ENCODE measurements at regions not wholly inside any gene's neighbourhood (a gene's known extent, or its start where the extent isn't known, plus 50 kb on each side); places are given as distances from the start of the nearest gene placed in this dataset.

- intact Hi-C loops (cut with DNase I), result no loop called here
- DNase-seq (no peak), ATAC-seq (no peak)
These were observed 503.1 kb downstream of the AACS start for GRCh38 chr12:125568306-125568705.

- intact Hi-C loops (cut with DNase I), result no loop called here
- ATAC-seq, result no peak
- no peak for DNase-seq
These were observed 508.0 kb downstream of the AACS start for GRCh38 chr12:125573271-125573670.

- no peak for DNase-seq
- intact Hi-C loops (cut with DNase I), result no loop called here
- ATAC-seq, result no peak
These were observed 512.1 kb downstream of the AACS start for GRCh38 chr12:125577334-125577733.

GRCh38 chr12:125579916-125580315 lies 514.7 kb downstream of the AACS start:
- ATAC-seq (no peak), DNase-seq (no peak)
- intact Hi-C loops (cut with DNase I), result no loop called here

GRCh38 chr12:125583071-125583470 lies 517.8 kb downstream of the AACS start:
- intact Hi-C loops (cut with DNase I), result no loop called here
- ATAC-seq (no peak), DNase-seq (no peak)

GRCh38 chr12:125586441-125586840 lies 521.2 kb downstream of the AACS start:
- ATAC-seq (no peak), DNase-seq (no peak)
- intact Hi-C loops (cut with DNase I), result no loop called here

GRCh38 chr12:125593269-125593668 lies 528.0 kb downstream of the AACS start:
- intact Hi-C loops (cut with DNase I), result no loop called here
- ATAC-seq (no peak), DNase-seq (no peak)

GRCh38 chr12:125604976-125605375 lies 539.7 kb downstream of the AACS start:
- intact Hi-C loops (cut with DNase I), result no loop called here
- DNase-seq, result no peak
- no peak for ATAC-seq

- intact Hi-C loops (cut with DNase I), result no loop called here
- DNase-seq (no peak), ATAC-seq (no peak)
These were observed 541.1 kb downstream of the AACS start for GRCh38 chr12:125606312-125606711.

GRCh38 chr12:125610292-125610691 lies 545.1 kb downstream of the AACS start:
- ATAC-seq (no peak), DNase-seq (no peak)
- intact Hi-C loops (cut with DNase I), result no loop called here

- intact Hi-C loops (cut with DNase I), result no loop called here
- DNase-seq (no peak), ATAC-seq (no peak)
These were observed 545.7 kb downstream of the AACS start for GRCh38 chr12:125610971-125611370.

GRCh38 chr12:125614058-125614457 lies 548.8 kb downstream of the AACS start:
- intact Hi-C loops (cut with DNase I), result no loop called here
- DNase-seq, result no peak
- no peak for ATAC-seq

- no peak for ATAC-seq
- intact Hi-C loops (cut with DNase I), result no loop called here
These were observed 554.5 kb downstream of the AACS start for GRCh38 chr12:125619723-125620122.

GRCh38 chr12:125633686-125634085 lies 568.5 kb downstream of the AACS start:
- ATAC-seq (no peak), DNase-seq (no peak)
- intact Hi-C loops (cut with DNase I), result no loop called here

More at GRCh38 chr12:125619723-125620122, 554.5 kb downstream of the AACS start:
- no peak for DNase-seq

GRCh38 chr12:125634813-125635212 lies 569.6 kb downstream of the AACS start:
- intact Hi-C loops (cut with DNase I), result no loop called here
- ATAC-seq (no peak), DNase-seq (no peak)

- intact Hi-C loops (cut with DNase I), result no loop called here
- DNase-seq (no peak), ATAC-seq (no peak)
These were observed 574.6 kb downstream of the AACS start for GRCh38 chr12:125639826-125640225.

- ATAC-seq (no peak), DNase-seq (no peak)
- intact Hi-C loops (cut with DNase I), result no loop called here
These were observed 577.8 kb downstream of the AACS start for GRCh38 chr12:125643055-125643454.

- ATAC-seq, result no peak
- intact Hi-C loops (cut with DNase I), result no loop called here
- DNase-seq, result no peak
These were observed 580.5 kb downstream of the AACS start for GRCh38 chr12:125645724-125646123.

GRCh38 chr12:125650587-125650986 lies 585.4 kb downstream of the AACS start:
- ATAC-seq (no peak), DNase-seq (no peak)
- intact Hi-C loops (cut with DNase I), result no loop called here

GRCh38 chr12:125651625-125652024 lies 586.4 kb downstream of the AACS start:
- intact Hi-C loops (cut with DNase I), result no loop called here
- ATAC-seq, result no peak
- DNase-seq, result no peak

GRCh38 chr12:125652681-125653080 lies 587.4 kb downstream of the AACS start:
- intact Hi-C loops (cut with DNase I), result no loop called here
- ATAC-seq (no peak), DNase-seq (no peak)

- DNase-seq (no peak), ATAC-seq (no peak)
- intact Hi-C loops (cut with DNase I), result no loop called here
These were observed 592.4 kb downstream of the AACS start for GRCh38 chr12:125657681-125658080.
